ENCODE measurements at regions not wholly inside any gene's neighbourhood (a gene's known extent, or its start where the extent isn't known, plus 50 kb on each side); places are given as distances from the start of the nearest gene placed in this dataset.

DNA sequence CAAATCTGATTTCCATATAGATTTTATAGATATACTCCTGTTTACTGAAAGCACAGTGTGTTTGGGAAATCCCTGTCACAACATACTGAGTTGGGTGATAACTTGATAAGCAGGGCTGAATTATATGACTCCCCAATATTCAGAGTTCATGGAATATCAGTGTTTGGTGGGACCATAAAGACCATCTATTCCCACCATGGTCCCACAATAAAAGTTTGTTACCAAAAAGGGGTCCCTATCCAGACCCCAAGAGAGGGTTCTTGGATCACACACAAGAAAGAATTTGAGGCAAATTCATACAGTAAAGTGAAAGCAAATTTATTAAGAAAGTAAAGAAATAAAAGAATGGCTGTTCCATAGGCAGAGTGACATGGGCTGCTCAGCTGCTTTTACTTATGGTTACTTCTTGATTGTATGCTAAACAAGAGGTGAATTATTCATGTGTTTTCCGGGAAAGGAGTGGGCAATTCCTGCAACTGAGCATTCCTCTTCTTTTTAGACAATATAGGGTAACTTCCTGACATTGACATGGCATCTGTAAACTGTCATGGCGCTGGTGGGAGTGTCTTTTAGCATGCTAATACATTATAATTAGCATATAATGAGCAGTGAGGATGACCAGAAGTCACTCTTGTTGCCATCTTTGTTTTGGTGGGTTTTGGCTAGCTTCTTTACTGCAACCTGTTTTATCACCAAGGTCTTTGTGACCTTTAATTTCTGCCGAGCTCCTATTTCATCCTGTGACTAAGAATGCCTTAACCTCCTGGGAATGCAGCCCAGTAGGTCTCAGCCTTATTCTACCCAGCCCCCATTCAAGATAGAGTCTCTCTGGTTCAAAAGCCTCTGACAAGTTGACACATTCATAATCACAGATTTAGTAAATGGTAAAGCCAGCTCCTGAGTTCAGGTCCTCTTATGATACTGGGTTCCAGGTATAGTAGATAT lies 240.6 kb upstream of the PDGFD start:
- DNase-seq: no peak

DNA sequence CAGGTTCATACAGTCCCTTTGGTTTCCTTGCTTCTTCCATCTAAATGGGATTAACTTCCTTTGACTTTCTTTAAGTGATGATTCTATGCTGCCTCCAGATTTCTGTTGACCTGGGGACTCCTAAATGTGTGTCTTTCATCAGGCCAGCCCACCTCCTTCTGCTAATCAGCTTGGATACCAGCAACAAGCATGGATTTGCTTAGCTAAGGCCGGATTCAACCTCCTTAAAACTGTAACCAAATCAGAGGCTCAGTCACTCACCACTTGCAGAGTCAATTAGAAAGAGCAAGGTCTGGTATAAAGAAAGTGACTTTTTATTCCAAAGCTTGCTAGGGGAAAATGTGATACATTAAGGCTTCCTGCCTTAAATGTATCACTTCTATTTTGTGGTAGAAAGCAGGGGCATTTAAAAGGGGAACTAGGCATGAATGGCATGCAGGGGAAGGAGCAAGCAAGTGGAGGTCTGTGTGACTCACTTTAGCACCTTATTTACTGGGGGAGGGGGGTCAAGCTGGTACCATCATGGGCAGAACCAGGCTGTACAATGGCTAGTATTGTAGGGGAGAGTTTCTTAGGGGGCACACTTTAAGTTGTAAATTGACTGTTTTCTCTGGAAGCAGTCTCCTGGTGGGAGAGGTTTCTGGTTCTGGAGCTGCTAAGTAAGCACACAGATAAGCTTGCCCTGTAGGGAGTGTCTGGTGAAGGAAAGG lies 239.0 kb upstream of the PDGFD start:
- DNase-seq: no peak

DNA sequence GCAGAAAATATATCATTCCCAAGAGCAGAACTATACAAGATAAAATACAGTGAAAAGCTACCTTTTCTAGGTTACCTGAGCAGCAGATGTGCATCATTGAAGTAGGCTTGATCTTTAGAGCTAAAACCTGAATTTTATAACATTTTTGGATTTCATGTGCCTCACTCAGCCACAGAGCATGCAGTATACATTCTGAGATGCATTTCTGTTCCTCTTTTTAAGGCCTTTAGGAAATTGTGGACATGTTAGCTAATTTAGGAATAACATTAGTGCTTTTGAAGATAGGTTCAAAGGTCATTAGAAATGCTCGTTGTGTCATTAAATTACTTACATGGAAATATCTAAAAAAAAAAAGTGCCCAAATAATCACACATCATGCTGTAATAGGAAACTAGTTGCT lies 230.6 kb upstream of the PDGFD start:
- DNase-seq: no peak

DNA sequence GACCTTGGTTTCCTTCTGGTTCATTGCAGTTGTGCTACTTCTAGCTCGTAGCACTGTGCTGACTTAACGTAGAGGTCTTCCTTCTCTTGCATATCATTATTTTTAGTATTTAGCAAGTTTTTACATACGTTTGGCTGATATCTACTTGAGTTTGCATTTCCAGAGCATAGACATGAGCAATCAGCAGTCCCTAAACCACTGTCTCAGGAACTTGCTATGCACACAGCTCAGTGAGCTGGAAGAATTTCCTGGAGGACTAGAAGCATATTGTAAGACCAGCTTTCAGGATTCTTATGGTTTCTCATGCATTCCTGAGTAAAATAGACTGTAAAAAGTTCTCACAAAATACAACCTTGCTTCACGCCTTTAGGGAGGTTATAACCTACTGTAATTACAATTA lies 226.7 kb upstream of the PDGFD start:
- DNase-seq: no peak

DNA sequence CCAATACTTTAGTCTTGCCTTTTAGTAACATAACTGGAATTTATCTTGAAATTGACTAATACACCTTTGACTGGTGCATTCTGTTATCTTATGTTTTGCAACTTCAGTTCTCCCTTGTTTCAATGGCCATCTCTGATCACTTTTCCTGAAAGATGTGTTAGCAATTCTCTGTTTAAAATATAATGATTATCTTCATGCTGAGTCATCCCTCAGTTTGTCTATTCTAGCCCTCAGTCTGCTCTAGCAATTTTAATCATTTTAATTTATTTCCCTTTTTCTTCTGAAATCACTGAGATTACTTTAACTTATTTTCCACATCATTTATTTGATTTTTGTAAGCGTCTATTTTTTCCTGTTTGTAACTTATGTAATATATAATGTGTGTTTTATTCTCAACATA lies 221.9 kb upstream of the PDGFD start:
- DNase-seq: no peak

DNA sequence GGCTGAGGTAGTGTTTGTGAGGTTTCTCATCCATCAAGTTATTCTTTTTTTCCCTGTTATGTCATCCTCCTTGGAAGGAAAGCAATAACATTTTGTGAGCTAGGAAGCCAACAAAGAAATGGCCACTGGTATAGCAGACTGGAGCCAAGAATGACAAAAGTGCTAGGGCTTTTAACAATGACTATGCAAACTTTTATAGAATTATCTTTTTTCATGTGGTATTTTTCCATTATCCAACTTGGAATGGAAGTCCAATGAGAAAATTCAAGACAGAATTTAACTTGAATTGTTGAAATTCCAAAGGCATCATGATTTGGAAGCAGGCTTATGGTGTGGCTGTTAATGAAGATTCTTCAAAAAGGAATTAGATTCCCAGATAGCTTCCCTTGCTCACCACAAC lies 216.4 kb upstream of the PDGFD start:
- no peak for DNase-seq

- no peak for DNase-seq
These were observed 208.2 kb upstream of the PDGFD start for GRCh38 chr11:104372111-104372510.

DNA sequence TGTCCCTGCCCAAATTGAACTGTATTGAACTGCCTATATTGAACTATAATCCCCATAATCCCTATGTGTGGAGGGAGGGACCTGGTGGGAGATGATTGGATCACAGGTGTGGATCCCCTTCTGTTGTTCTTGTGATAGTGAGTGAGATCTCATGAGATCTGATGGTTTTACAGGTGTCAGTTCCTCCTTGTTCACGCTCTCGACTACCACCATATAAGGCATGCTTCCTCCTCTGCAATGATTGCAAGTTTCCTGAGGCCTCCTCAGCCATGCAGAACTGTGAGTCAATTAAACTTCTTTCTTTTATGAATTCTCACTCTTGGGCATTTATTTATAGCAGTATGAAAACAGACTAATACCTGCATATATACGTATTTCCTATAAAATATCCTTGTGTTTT lies 206.5 kb upstream of the PDGFD start:
- no peak for DNase-seq

DNA sequence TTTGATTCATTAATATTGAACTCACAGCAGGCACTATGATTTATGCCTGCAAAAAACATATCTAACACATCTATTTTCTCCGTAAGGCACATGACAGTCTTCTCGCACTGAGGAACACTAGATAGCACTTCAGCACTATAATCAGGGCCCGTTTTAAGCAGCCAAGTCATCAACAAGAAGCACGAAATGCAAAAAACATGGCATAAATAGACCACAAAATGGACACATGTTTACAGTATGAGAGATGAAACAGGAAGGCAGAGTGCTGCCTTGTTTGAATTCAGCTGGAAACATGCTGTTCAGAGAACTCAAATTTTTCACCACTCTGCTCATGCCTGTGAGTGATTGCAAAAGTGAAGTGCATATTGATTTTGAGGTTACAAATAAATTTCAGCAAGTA lies 205.8 kb upstream of the PDGFD start:
- no peak for DNase-seq

DNA sequence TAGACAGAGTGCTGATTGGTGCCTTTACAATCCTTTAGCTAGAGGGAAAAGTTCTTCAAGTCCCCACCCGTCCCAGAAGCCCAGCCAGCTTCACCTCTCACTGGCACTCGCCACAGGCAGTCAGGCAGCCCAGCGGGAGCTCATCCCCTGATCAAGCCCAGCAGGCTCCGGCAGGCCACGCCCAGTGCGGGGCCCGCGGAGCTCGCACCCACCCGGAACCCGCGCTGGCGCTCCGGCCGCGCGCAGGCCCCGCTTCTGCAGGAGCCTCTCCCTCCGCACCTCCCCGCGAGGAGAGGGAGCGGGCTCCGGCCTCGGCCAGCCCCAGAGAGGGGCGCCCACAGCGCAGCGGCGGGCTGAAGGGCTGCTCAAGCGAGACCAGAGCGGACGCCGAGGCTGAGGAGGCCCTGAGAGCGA lies 202.4 kb upstream of the PDGFD start:
- DNase-seq: no peak

- DNase-seq: no peak
These were observed 201.7 kb upstream of the PDGFD start for GRCh38 chr11:104365676-104366075.

DNA sequence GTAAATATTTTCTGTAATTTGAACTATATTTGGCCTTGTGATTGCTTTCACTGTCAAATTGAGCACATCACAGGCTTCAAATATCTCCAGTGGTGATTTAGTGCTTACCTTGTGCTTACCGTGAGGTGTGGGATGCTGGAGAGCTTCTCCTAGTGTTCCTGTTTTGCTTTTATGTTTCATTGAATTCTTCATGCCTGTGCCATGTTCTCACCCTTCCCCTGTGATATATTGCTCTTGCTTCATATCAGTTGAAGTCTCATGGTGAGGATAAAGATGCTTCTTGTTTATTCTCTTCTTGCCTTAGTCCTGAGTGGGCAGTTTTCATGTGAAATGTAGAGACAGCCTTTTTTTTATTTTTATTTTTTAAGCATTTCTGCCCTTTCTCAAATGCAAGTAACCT lies 198.0 kb upstream of the PDGFD start:
- no peak for DNase-seq

GRCh38 chr11:104352036-104352435 lies 188.1 kb upstream of the PDGFD start:
- no peak for DNase-seq

- DNase-seq: no peak
These were observed 179.6 kb upstream of the PDGFD start for GRCh38 chr11:104343578-104343977.

GRCh38 chr11:104340590-104340989 lies 176.6 kb upstream of the PDGFD start:
- no peak for DNase-seq

- DNase-seq: no peak
These were observed 175.5 kb upstream of the PDGFD start for GRCh38 chr11:104339380-104339831.

DNA sequence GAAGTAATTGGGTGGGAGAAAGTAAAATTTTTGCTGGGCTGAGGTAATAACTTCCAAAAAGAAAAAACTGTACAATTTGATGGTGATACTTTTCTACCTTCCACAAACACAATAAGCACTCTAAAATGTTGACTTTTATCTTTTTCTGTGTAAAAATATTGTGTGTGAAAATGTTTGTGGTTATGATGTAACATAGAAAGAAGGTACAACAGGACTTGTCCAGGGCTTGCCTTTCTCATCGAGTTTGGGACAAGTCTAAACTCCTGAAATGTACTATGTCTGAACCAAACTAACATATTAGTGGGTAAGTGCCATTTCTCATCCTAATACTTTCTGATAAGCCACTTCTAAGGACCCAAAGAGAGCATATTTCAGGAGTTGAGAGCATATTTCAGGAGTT lies 174.2 kb upstream of the PDGFD start:
- no peak for DNase-seq

DNA sequence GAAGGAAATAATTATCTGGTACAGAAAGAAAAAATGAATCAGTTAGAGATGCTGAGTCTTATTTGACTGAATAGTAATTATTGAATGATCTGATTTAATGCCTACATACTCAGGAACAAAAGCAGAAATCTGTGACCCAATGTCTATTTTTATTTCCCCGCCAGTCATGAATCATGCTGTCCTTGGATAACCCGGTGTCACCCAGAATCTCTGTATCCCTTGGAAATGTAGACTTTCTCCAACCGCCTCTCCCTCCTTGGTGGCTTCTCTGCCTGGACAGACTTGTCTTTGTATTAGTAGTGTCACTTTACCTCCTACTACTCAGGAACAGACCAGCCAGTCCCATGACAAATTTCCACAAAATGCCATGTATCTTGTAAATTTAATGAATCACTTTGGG lies 173.3 kb upstream of the PDGFD start:
- no peak for DNase-seq

DNA sequence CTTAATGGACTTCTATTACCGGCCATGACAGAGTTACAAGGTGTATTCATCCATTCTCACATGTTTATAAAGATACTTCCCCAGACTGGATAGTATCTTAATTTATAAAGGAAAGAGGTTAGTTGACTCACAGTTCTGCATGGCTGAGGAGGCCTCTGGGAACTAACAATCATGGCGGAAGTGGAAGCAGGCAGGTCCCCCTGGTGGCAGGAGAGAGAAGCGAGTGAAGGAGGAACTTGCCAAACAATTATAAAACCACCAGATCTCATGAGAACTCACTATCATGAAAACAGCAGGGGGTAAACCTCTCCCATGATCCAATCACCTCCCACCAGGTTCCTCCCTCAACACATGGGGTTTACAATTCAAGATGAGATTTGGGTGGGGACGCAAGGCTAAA lies 170.0 kb upstream of the PDGFD start:
- DNase-seq: no peak

- DNase-seq: no peak
These were observed 168.2 kb upstream of the PDGFD start for GRCh38 chr11:104332110-104332509.

DNA sequence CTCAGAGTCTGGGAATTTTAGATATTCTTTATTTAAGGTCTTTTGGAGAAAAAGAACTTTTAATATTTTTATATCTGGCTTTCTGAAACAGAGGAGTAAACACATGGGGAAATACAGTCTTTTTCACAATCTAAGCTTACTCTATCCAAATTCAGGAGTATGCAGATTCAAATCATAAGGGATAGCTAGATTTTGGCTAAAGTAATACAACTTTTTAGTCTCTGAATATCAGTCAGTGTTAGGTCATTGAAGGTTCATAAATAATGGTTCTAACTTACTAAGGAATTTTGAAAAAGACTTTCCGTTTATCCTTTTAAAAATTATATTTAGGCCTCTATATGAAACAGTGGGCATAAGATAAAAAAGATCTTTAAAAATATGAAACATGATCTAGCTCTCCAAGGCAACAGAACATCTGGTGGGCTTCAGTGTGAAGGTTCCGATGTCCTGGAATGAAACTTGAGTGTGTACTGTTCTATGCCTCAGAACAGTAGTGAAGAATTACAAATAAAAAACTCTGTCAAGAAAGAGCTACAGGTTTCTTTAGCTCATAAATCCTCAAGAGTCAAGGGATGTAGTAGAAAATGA lies 165.2 kb upstream of the PDGFD start:
- no peak for DNase-seq

DNA sequence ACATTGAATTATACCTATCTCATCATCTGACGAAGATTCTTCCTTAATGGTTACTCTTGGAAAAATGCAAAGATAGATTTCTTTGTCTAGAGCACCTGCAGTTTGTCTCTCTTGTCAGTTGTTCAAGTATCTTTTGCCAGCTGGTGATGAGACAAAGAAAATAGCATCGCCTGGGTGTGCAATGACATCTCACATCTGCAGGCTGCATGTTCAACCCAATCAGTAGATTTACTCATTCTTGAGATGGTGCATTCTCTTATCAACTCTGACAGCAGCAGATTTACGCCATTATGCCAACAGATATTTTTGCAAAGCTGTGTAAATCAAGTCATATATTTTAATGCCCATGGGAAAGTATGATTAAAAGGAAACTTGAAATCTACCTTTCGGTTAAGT lies 164.6 kb upstream of the PDGFD start:
- DNase-seq: no peak

- DNase-seq: no peak
These were observed 164.0 kb upstream of the PDGFD start for GRCh38 chr11:104327861-104328511.

Measured in hippocampal formation (tissue), 2 donors.